ENCODE measurements at regions not wholly inside any gene's neighbourhood (a gene's known extent, or its start where the extent isn't known, plus 50 kb on each side); places are given as distances from the start of the nearest gene placed in this dataset.

- TF ChIP-seq SRSF1 (IDR thresholded peaks at IDR 0.05; ENCODE audit: low read depth, low read length) (no peak), CHD1 (IDR thresholded peaks at IDR 0.05; ENCODE audit: low read length) (no peak), TARDBP (IDR thresholded peaks at IDR 0.05) (no peak), ZNF23 (CRISPR knock-in tag; IDR thresholded peaks at IDR 0.05) (no peak), SNRNP70 (optimal IDR thresholded peaks at IDR 0.05; ENCODE audit: low read depth, low read length) (no peak), PRDM10 (IDR thresholded peaks at IDR 0.05; ENCODE audit: partially characterized antibody) (no peak), NCOA6 (IDR thresholded peaks at IDR 0.05) (no peak), STAG1 (CRISPR knock-in tag; IDR thresholded peaks at IDR 0.05; ENCODE audit: borderline replicate concordance) (no peak), RAD51 (IDR thresholded peaks at IDR 0.05; ENCODE audit: borderline replicate concordance, low read depth) (no peak), THAP7 (CRISPR knock-in tag; IDR thresholded peaks at IDR 0.05) (no peak), FOXA1 (IDR thresholded peaks at IDR 0.05; ENCODE audit: borderline replicate concordance) (no peak), HNRNPLL (IDR thresholded peaks at IDR 0.05; ENCODE audit: low read depth, low read length, poor library complexity, severe bottlenecking) (no peak)
- TF ChIP-seq, protein P1, sequence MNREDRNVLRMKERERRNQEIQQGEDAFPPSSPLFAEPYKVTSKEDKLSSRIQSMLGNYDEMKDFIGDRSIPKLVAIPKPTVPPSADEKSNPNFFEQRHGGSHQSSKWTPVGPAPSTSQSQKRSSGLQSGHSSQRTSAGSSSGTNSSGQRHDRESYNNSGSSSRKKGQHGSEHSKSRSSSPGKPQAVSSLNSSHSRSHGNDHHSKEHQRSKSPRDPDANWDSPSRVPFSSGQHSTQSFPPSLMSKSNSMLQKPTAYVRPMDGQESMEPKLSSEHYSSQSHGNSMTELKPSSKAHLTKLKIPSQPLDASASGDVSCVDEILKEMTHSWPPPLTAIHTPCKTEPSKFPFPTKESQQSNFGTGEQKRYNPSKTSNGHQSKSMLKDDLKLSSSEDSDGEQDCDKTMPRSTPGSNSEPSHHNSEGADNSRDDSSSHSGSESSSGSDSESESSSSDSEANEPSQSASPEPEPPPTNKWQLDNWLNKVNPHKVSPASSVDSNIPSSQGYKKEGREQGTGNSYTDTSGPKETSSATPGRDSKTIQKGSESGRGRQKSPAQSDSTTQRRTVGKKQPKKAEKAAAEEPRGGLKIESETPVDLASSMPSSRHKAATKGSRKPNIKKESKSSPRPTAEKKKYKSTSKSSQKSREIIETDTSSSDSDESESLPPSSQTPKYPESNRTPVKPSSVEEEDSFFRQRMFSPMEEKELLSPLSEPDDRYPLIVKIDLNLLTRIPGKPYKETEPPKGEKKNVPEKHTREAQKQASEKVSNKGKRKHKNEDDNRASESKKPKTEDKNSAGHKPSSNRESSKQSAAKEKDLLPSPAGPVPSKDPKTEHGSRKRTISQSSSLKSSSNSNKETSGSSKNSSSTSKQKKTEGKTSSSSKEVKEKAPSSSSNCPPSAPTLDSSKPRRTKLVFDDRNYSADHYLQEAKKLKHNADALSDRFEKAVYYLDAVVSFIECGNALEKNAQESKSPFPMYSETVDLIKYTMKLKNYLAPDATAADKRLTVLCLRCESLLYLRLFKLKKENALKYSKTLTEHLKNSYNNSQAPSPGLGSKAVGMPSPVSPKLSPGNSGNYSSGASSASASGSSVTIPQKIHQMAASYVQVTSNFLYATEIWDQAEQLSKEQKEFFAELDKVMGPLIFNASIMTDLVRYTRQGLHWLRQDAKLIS (CRISPR knock-in tag; IDR thresholded peaks at IDR 0.05): no peak
- TF ChIP-seq, protein P2, sequence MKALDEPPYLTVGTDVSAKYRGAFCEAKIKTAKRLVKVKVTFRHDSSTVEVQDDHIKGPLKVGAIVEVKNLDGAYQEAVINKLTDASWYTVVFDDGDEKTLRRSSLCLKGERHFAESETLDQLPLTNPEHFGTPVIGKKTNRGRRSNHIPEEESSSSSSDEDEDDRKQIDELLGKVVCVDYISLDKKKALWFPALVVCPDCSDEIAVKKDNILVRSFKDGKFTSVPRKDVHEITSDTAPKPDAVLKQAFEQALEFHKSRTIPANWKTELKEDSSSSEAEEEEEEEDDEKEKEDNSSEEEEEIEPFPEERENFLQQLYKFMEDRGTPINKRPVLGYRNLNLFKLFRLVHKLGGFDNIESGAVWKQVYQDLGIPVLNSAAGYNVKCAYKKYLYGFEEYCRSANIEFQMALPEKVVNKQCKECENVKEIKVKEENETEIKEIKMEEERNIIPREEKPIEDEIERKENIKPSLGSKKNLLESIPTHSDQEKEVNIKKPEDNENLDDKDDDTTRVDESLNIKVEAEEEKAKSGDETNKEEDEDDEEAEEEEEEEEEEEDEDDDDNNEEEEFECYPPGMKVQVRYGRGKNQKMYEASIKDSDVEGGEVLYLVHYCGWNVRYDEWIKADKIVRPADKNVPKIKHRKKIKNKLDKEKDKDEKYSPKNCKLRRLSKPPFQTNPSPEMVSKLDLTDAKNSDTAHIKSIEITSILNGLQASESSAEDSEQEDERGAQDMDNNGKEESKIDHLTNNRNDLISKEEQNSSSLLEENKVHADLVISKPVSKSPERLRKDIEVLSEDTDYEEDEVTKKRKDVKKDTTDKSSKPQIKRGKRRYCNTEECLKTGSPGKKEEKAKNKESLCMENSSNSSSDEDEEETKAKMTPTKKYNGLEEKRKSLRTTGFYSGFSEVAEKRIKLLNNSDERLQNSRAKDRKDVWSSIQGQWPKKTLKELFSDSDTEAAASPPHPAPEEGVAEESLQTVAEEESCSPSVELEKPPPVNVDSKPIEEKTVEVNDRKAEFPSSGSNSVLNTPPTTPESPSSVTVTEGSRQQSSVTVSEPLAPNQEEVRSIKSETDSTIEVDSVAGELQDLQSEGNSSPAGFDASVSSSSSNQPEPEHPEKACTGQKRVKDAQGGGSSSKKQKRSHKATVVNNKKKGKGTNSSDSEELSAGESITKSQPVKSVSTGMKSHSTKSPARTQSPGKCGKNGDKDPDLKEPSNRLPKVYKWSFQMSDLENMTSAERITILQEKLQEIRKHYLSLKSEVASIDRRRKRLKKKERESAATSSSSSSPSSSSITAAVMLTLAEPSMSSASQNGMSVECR (CRISPR knock-in tag; IDR thresholded peaks at IDR 0.05): no peak
These were observed 483.0 kb upstream of the ID4 start for GRCh38 chr6:19354181-19354580.
